Naive thymus-derived CD8-positive, alpha-beta T cell (primary cell): ENCODE measurements at regions not wholly inside any gene's neighbourhood (a gene's known extent, or its start where the extent isn't known, plus 50 kb on each side); places are given as distances from the start of the nearest gene placed in this dataset.
"Not testable (repeated sequence)": the region's sequence is repeated elsewhere in the genome, so short reads cannot be mapped to it uniquely, and the experiment has no call there.

ENCODE experiments used
- ATAC-seq, 2 donors: fragments of 150-1000 bp; cut with Tn5 transposase in 1 of 2; sonication (Bioruptor Pico), chemical (Tn5 transposase) in 1 of 2; 1 replicate in 1 of 2; 2 replicates in 1 of 2; pipeline ENCODE4 v1.10.0; 2021; ENCODE audit warnings: mild to moderate bottlenecking in 2 of 2, moderate library complexity in 2 of 2
- POLR2A ChIA-PET: fragments of 350-600 bp; sonication (Branson Sonifier 250); formaldehyde crosslinking; loops from one replicate; lab custom pipeline; 2021; ENCODE audit warnings: antibody characterized with exemption; lab: Charles Lee
- DNase-seq, 10 donors: peaks; one replicate each; pipeline versions ENCODE4 v3.0.0 to v3.0.0-alpha.2; 2020 to 2022
- H3K27ac Mint-ChIP-seq, 10 donors: one replicate each; pipeline ENCODE4 v1.8.0; 2020 to 2022; ENCODE audit warnings: mild to moderate bottlenecking in 10 of 10, mixed read lengths in 10 of 10, moderate library complexity in 4 of 10, inconsistent platforms in 1 of 10
- H3K27me3 Mint-ChIP-seq, 5 donors: one replicate each; pipeline ENCODE4 v1.8.0; 2021 to 2022; ENCODE audit warnings: mixed read lengths in 5 of 5
- H3K36me3 Mint-ChIP-seq, 3 donors: one replicate each; pipeline ENCODE4 v1.8.0; 2020 to 2022; ENCODE audit warnings: mixed read lengths in 3 of 3, mild to moderate bottlenecking in 2 of 3, inconsistent platforms in 1 of 3
- H3K4me1 Mint-ChIP-seq, 4 donors: one replicate each; pipeline ENCODE4 v1.8.0; 2021 to 2022; ENCODE audit warnings: mixed read lengths in 4 of 4
- H3K4me3 Mint-ChIP-seq, 10 donors: one replicate each; pipeline ENCODE4 v1.8.0; 2020 to 2022; ENCODE audit warnings: mild to moderate bottlenecking in 10 of 10, mixed read lengths in 10 of 10, moderate library complexity in 6 of 10, inconsistent platforms in 1 of 10
- H3K9me3 Mint-ChIP-seq, 9 donors: one replicate each; pipeline ENCODE4 v1.8.0; 2020 to 2022; ENCODE audit warnings: mixed read lengths in 9 of 9, mild to moderate bottlenecking in 3 of 9, inconsistent platforms in 1 of 9, moderate library complexity in 1 of 9

DNA sequence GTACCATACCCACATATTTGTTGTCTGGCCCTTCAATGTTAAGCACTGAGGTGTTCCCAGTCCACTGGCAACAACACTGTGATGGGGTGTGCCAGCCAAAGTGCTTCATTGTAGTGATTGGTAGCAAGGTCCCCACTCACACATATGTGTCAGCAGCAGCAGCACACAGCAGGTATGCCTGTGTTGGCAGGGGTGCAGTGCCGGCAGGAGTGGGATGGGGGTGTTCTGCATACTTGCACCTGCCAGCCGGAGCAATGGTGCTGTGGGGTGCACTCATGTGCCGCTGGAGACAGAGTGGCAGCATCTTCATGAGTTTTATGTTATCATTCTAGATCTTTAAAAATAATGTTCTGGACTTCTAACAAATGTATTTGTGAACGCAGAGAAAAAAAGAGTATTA lies 987.8 kb downstream of the RPIA start:
- peak in 1 of 10 donors; percentile 32 for DNase-seq

More for the DNA sequence above, 987.8 kb downstream of the RPIA start:
- Mint-ChIP-seq H3K27me3 (peaks cover 0 to 10% (median 7%) of the 10 kb centered on the region in 5 donors), H3K9me3 (peaks cover 6 to 38% (median 16%) of the 10 kb centered on the region in 9 donors)
- H3K27ac Mint-ChIP-seq, H3K4me3 Mint-ChIP-seq, ATAC-seq, POLR2A ChIA-PET, H3K36me3 Mint-ChIP-seq, H3K4me1 Mint-ChIP-seq: not testable (repeated sequence)
